Astrocyte (in vitro differentiated cells and primary cell): ENCODE measurements at regions not wholly inside any gene's neighbourhood (a gene's known extent, or its start where the extent isn't known, plus 50 kb on each side); places are given as distances from the start of the nearest gene placed in this dataset.

ENCODE experiments used
- DNase-seq: peaks from one replicate; pipeline ENCODE4 v3.0.0-alpha.2; 2010; ENCODE audit warnings: low read depth
- FAIRE-seq: peaks from 2 replicates; lab custom pipeline; 2011; peaks lifted over from hg19 to GRCh38; lab: Jason Lieb, UNC
- H2AFZ ChIP-seq: 2 replicates; pipeline ENCODE4 v1.6.0; 2012; ENCODE audit warnings: low read depth, low read length, inconsistent platforms
- H3K27ac ChIP-seq: 2 replicates; pipeline ENCODE4 v1.5.1; 2011; ENCODE audit warnings: low read depth, low read length, inconsistent platforms
- H3K27me3 ChIP-seq: 2 replicates; pipeline ENCODE4 v1.6.0; 2011; ENCODE audit warnings: low read length, inconsistent platforms; ENCODE audit not compliant: insufficient read depth
- H3K36me3 ChIP-seq: 2 replicates; pipeline ENCODE4 v1.5.1; 2011; ENCODE audit warnings: low read length, inconsistent platforms; ENCODE audit not compliant: insufficient read depth
- H3K4me1 ChIP-seq: 2 replicates; pipeline ENCODE4 v1.5.1; 2011; ENCODE audit warnings: low read length, inconsistent platforms; ENCODE audit not compliant: insufficient read depth
- H3K4me2 ChIP-seq: 2 replicates; pipeline ENCODE4 v1.6.0; 2012; ENCODE audit warnings: low read length, inconsistent platforms
- H3K4me3 ChIP-seq: 2 replicates; pipeline ENCODE4 v1.5.1; 2011; ENCODE audit warnings: low read depth, mild to moderate bottlenecking, low read length, inconsistent platforms; ENCODE audit not compliant: insufficient read depth
- H3K79me2 ChIP-seq: 2 replicates; pipeline ENCODE4 v1.6.0; 2012; ENCODE audit warnings: mild to moderate bottlenecking, low read length, inconsistent platforms; ENCODE audit not compliant: insufficient read depth
- H3K9ac ChIP-seq: 2 replicates; pipeline ENCODE4 v1.6.0; 2012; ENCODE audit warnings: mild to moderate bottlenecking, low read length, inconsistent platforms
- H3K9me3 ChIP-seq: 2 replicates; pipeline ENCODE4 v1.5.1; 2012; ENCODE audit warnings: low read depth, mild to moderate bottlenecking, low read length, inconsistent platforms; ENCODE audit not compliant: insufficient read depth
- H4K20me1 ChIP-seq: 2 replicates; pipeline ENCODE4 v1.6.0; 2012; ENCODE audit warnings: low read length, inconsistent platforms; ENCODE audit not compliant: insufficient read depth
- H3K27ac Mint-ChIP-seq: one replicate; pipeline ENCODE4 v1.8.0; 2021; ENCODE audit warnings: mild to moderate bottlenecking, mixed read lengths; ENCODE audit not compliant: unreplicated experiment
- H3K27me3 Mint-ChIP-seq: one replicate; pipeline ENCODE4 v1.8.0; 2021; ENCODE audit warnings: low read depth, mixed read lengths; ENCODE audit not compliant: unreplicated experiment
- H3K36me3 Mint-ChIP-seq: one replicate; pipeline ENCODE4 v1.8.0; 2021; ENCODE audit warnings: low read depth, mixed read lengths; ENCODE audit not compliant: unreplicated experiment
- H3K4me1 Mint-ChIP-seq: one replicate; pipeline ENCODE4 v1.8.0; 2021; ENCODE audit warnings: low read depth, mixed read lengths; ENCODE audit not compliant: unreplicated experiment
- H3K4me3 Mint-ChIP-seq: one replicate; pipeline ENCODE4 v1.8.0; 2021; ENCODE audit warnings: mild to moderate bottlenecking, moderate library complexity, mixed read lengths; ENCODE audit not compliant: unreplicated experiment
- H3K9me3 Mint-ChIP-seq: one replicate; pipeline ENCODE4 v1.8.0; 2021; ENCODE audit warnings: mild to moderate bottlenecking, mixed read lengths; ENCODE audit not compliant: unreplicated experiment
- EZH2 ChIP-seq: IDR thresholded peaks from 2 replicates; pipeline ENCODE4 v1.6.1; 2012; ENCODE audit warnings: mild to moderate bottlenecking, low read length, inconsistent platforms; ENCODE audit not compliant: insufficient read depth
- TF ChIP-seq, protein P1 (sequence below): IDR thresholded peaks from 2 replicates; pipeline ENCODE4 v1.5.1; 2011; ENCODE audit warnings: low read depth, mild to moderate bottlenecking, inconsistent platforms, low read length, moderate library complexity; ENCODE audit not compliant: insufficient read depth

DNA sequence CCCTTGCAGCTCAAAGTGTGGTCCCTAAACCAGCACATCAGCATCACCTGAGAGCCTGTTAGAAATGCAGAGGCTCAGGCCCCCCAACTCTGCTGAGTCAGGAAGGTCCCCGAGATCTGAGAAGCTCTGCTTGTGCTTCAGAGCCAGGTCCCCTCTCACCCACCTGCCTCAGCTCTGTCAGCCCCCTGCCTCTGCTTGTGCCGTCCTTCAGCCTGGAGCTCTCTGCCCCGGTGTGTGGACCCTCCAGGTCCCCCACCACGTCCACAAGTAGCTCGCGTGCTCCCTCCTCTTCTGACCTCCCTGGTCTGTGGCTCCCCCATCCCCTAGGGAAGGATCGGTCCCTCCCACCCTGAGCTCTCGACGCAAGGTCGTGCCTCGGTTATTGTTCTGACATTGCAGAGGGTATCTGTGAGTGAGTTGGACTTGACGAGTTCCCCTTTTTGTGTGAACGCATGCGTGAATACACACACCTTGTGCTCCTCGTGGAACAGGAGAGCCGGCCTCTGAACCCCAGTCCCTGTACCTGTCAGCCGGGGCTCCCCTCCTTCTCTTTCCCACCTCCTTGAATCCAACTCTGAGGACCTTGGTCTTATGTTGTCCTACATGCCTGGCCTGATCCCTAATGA, 75.5 kb upstream of the TAF1B start:
- H3K4me3 Mint-ChIP-seq, result no peak overlapping the region
- H3K4me2 ChIP-seq, result no peak overlapping the region
- no peaks in the 10 kb centered on the region for H3K36me3 ChIP-seq
- no peak overlapping the region for H3K4me3 ChIP-seq
- DNase-seq, result no peak
- H3K9me3 ChIP-seq, result no peaks in the 10 kb centered on the region
- H3K27me3 ChIP-seq, result peaks cover 3% of the 10 kb centered on the region
- H3K9me3 Mint-ChIP-seq, result no peaks in the 10 kb centered on the region
- H3K4me1 Mint-ChIP-seq, result peaks cover 55% of the 10 kb centered on the region
- H2AFZ ChIP-seq, result no peak overlapping the region
- H3K27me3 Mint-ChIP-seq, result peaks cover 7% of the 10 kb centered on the region
- TF ChIP-seq, protein P1, sequence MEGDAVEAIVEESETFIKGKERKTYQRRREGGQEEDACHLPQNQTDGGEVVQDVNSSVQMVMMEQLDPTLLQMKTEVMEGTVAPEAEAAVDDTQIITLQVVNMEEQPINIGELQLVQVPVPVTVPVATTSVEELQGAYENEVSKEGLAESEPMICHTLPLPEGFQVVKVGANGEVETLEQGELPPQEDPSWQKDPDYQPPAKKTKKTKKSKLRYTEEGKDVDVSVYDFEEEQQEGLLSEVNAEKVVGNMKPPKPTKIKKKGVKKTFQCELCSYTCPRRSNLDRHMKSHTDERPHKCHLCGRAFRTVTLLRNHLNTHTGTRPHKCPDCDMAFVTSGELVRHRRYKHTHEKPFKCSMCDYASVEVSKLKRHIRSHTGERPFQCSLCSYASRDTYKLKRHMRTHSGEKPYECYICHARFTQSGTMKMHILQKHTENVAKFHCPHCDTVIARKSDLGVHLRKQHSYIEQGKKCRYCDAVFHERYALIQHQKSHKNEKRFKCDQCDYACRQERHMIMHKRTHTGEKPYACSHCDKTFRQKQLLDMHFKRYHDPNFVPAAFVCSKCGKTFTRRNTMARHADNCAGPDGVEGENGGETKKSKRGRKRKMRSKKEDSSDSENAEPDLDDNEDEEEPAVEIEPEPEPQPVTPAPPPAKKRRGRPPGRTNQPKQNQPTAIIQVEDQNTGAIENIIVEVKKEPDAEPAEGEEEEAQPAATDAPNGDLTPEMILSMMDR, result no peak
- TF ChIP-seq EZH2, result no peak
- H3K9ac ChIP-seq, result no peak overlapping the region
- H3K79me2 ChIP-seq, result no peaks in the 10 kb centered on the region
- FAIRE-seq, result no peak
- H3K36me3 Mint-ChIP-seq, result peaks cover 3% of the 10 kb centered on the region
- H4K20me1 ChIP-seq, result no peaks in the 10 kb centered on the region
- no peak overlapping the region for H3K27ac ChIP-seq
- peak overlapping the region; percentile 34 for H3K27ac Mint-ChIP-seq
- peaks cover 33% of the 10 kb centered on the region for H3K4me1 ChIP-seq

DNA sequence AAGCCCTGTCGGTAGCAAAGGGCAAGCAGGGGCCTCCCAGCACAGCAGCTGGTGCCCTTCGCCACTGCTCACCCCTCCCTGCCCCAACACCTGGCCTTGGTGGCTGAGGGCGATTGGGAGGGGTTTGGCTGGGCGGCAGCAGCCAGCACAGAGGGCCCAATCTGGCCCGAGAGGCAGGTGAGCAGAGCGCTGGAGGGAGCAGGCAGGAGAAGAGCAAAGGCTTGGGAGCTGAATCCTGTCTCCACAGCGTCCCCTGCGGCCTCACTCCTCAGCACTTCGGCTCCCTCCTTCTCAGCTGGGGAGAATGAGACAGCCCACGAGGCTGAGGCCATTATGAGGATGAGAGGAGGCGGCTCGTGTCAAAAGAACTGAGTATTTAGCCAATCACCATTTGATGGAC, 74.9 kb upstream of the TAF1B start:
- peaks cover 33% of the 10 kb centered on the region for H3K4me1 ChIP-seq
- Mint-ChIP-seq H3K36me3 (peaks cover 3% of the 10 kb centered on the region), H3K9me3 (no peaks in the 10 kb centered on the region), H3K27ac (no peak overlapping the region), H3K4me3 (peak overlapping the region; percentile 37), H3K27me3 (peaks cover 13% of the 10 kb centered on the region), H3K4me1 (peaks cover 55% of the 10 kb centered on the region)
- no peaks in the 10 kb centered on the region for H4K20me1 ChIP-seq
- H3K27ac ChIP-seq, result no peak overlapping the region
- peaks cover 3% of the 10 kb centered on the region for H3K27me3 ChIP-seq
- H3K9me3 ChIP-seq, result no peaks in the 10 kb centered on the region
- H3K36me3 ChIP-seq, result no peaks in the 10 kb centered on the region
- H3K9ac ChIP-seq, result no peak overlapping the region
- H2AFZ ChIP-seq, result no peak overlapping the region
- H3K79me2 ChIP-seq, result no peaks in the 10 kb centered on the region
- no peak overlapping the region for H3K4me2 ChIP-seq
- TF ChIP-seq, protein P1, result peak; percentile 12
- no peak for TF ChIP-seq EZH2
- no peak overlapping the region for H3K4me3 ChIP-seq
- DNase-seq (no peak), FAIRE-seq (no peak)

DNA sequence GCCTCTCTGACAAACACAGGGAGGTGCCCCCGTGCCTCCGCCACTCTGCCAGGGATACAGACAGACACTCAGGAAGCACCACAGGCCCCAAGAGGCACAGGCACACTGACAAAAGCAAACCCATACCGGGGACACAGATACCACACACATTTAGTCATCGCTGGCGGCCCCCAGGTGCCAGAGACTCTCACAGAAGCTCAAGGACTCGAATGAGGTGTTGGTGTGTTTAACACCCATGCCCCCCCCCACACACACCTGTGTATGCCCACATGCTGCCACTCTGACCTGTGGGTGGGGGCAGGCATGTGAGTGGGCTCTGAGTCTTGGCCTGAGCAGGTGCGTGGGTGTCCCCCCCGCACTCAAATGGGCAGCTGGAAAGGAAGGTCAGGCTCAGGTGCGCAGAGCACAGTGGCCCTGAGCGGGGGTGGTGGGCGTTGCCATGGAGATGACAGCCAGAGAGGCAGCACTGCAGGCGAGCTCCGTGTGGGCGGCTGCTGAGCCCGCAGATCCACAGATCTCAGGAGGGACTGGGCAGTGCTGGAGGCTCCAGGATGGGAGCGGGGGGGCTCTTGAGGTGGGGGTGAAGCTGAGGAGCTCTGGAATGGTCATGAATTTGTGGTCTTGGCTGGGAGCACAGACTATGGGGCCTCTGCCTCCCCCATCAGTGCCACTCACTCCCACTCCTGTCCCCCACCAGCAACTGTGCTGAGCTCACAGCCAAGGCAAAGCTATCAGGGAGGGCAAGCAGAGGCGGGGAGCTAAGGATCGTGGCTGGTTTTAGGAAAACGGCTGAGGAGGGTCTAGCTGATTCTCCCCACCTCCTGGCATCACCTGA, 73.9 kb upstream of the TAF1B start:
- H3K9me3 ChIP-seq, result no peaks in the 10 kb centered on the region
- peaks cover 3% of the 10 kb centered on the region for H3K27me3 ChIP-seq
- peaks cover 3% of the 10 kb centered on the region for H3K36me3 Mint-ChIP-seq
- TF ChIP-seq EZH2, result no peak
- TF ChIP-seq, protein P1, result no peak
- H3K4me3 ChIP-seq, result no peak overlapping the region
- H3K27ac Mint-ChIP-seq, result peak overlapping the region; percentile 18
- H3K4me1 ChIP-seq, result peaks cover 33% of the 10 kb centered on the region
- H2AFZ ChIP-seq, result no peak overlapping the region
- peak overlapping the region; percentile 54 for H3K4me3 Mint-ChIP-seq
- H3K9me3 Mint-ChIP-seq, result no peaks in the 10 kb centered on the region
- H3K4me1 Mint-ChIP-seq, result peaks cover 52% of the 10 kb centered on the region
- H3K79me2 ChIP-seq, result no peaks in the 10 kb centered on the region
- no peaks in the 10 kb centered on the region for H3K36me3 ChIP-seq
- no peaks in the 10 kb centered on the region for H4K20me1 ChIP-seq
- H3K27me3 Mint-ChIP-seq, result peaks cover 13% of the 10 kb centered on the region
- FAIRE-seq (no peak), DNase-seq (peak; percentile 36)
- peak overlapping the region; percentile 70 for H3K4me2 ChIP-seq
- H3K9ac ChIP-seq, result no peak overlapping the region
- no peak overlapping the region for H3K27ac ChIP-seq
